ENCODE measurements at regions not wholly inside any gene's neighbourhood (a gene's known extent, or its start where the extent isn't known, plus 50 kb on each side); places are given as distances from the start of the nearest gene placed in this dataset.

GRCh38 chr4:143083756-143084472, 100.8 kb upstream of the USP38 start:
- no peak for DNase-seq

GRCh38 chr4:143084566-143084965, 100.2 kb upstream of the USP38 start:
- DNase-seq: no peak

- DNase-seq: no peak
Measured at GRCh38 chr4:143085224-143085623, 99.5 kb upstream of the USP38 start.

- no peak for DNase-seq
Measured at GRCh38 chr4:143085659-143086058, 99.1 kb upstream of the USP38 start.

- no peak for DNase-seq
Measured at GRCh38 chr4:143089291-143089690, 95.4 kb upstream of the USP38 start.

- no peak for DNase-seq
Measured at GRCh38 chr4:143089847-143090246, 94.9 kb upstream of the USP38 start.

- DNase-seq: no peak
Measured at GRCh38 chr4:143091862-143092261, 92.9 kb upstream of the USP38 start.

GRCh38 chr4:143095447-143095846, 89.3 kb upstream of the USP38 start:
- DNase-seq: no peak

GRCh38 chr4:143097751-143098150, 87.0 kb upstream of the USP38 start:
- DNase-seq: no peak

- DNase-seq: no peak
Measured at GRCh38 chr4:143099693-143100092, 85.0 kb upstream of the USP38 start.

- DNase-seq: no peak
Measured at GRCh38 chr4:143109376-143109775, 75.3 kb upstream of the USP38 start.

- DNase-seq: no peak
Measured at GRCh38 chr4:143118663-143119062, 66.1 kb upstream of the USP38 start.

GRCh38 chr4:143127621-143128020, 57.1 kb upstream of the USP38 start:
- peak; percentile 85 for DNase-seq

GRCh38 chr4:143133977-143134376, 50.7 kb upstream of the USP38 start:
- DNase-seq: no peak
